HG02610 (cell line): ENCODE measurements at regions not wholly inside any gene's neighbourhood (a gene's known extent, or its start where the extent isn't known, plus 50 kb on each side); places are given as distances from the start of the nearest gene placed in this dataset.

Experiments
- ATAC-seq: cut with Tn5 transposase; IDR thresholded peaks from one replicate; pipeline ENCODE4 v1.9.1; 2021; ENCODE audit warnings: mild to moderate bottlenecking, moderate library complexity; ENCODE audit not compliant: unreplicated experiment

GRCh38 chr2:66317268-66317890 lies 117.5 kb upstream of the MEIS1 start:
- ATAC-seq = no peak

- ATAC-seq = no peak
Measured at GRCh38 chr2:66306483-66306882, 128.4 kb upstream of the MEIS1 start.

- no peak for ATAC-seq
Measured at GRCh38 chr2:66305718-66306117, 129.2 kb upstream of the MEIS1 start.

GRCh38 chr2:66303471-66303870 lies 131.5 kb upstream of the MEIS1 start:
- ATAC-seq = peak; percentile 87

GRCh38 chr2:66301767-66302140 lies 133.2 kb upstream of the MEIS1 start:
- ATAC-seq = no peak

GRCh38 chr2:66301022-66301766 lies 133.7 kb upstream of the MEIS1 start:
- ATAC-seq = no peak

GRCh38 chr2:66283787-66284186 lies 151.1 kb upstream of the MEIS1 start:
- no peak for ATAC-seq

GRCh38 chr2:66281980-66282379 lies 152.9 kb upstream of the MEIS1 start:
- ATAC-seq = no peak

GRCh38 chr2:66279024-66279423 lies 155.9 kb upstream of the MEIS1 start:
- ATAC-seq = no peak

- ATAC-seq = no peak
Measured at GRCh38 chr2:66275984-66276383, 158.9 kb upstream of the MEIS1 start.

GRCh38 chr2:66273933-66274490 lies 160.9 kb upstream of the MEIS1 start:
- ATAC-seq = no peak

- ATAC-seq = no peak
Measured at GRCh38 chr2:66272751-66273150, 162.2 kb upstream of the MEIS1 start.

- no peak for ATAC-seq
Measured at GRCh38 chr2:66271777-66272176, 163.1 kb upstream of the MEIS1 start.

- ATAC-seq = no peak
Measured at GRCh38 chr2:66270247-66270646, 164.7 kb upstream of the MEIS1 start.

GRCh38 chr2:66269166-66269565 lies 165.8 kb upstream of the MEIS1 start:
- no peak for ATAC-seq

- no peak for ATAC-seq
Measured at GRCh38 chr2:66268756-66269155, 166.2 kb upstream of the MEIS1 start.

GRCh38 chr2:66264354-66264753 lies 170.6 kb upstream of the MEIS1 start:
- no peak for ATAC-seq

- ATAC-seq = no peak
Measured at GRCh38 chr2:66255867-66256266, 179.1 kb upstream of the MEIS1 start.

- ATAC-seq = no peak
Measured at GRCh38 chr2:66255136-66255535, 179.8 kb upstream of the MEIS1 start.

GRCh38 chr2:66253066-66253465 lies 181.9 kb upstream of the MEIS1 start:
- no peak for ATAC-seq

- ATAC-seq = no peak
Measured at GRCh38 chr2:66252109-66252508, 182.8 kb upstream of the MEIS1 start.

GRCh38 chr2:66251573-66251972 lies 183.4 kb upstream of the MEIS1 start:
- no peak for ATAC-seq
